ENCODE measurements at regions not wholly inside any gene's neighbourhood (a gene's known extent, or its start where the extent isn't known, plus 50 kb on each side); places are given as distances from the start of the nearest gene placed in this dataset.
"Not testable (repeated sequence)": the region's sequence is repeated elsewhere in the genome, so short reads cannot be mapped to it uniquely, and the experiment has no call there.

DNA sequence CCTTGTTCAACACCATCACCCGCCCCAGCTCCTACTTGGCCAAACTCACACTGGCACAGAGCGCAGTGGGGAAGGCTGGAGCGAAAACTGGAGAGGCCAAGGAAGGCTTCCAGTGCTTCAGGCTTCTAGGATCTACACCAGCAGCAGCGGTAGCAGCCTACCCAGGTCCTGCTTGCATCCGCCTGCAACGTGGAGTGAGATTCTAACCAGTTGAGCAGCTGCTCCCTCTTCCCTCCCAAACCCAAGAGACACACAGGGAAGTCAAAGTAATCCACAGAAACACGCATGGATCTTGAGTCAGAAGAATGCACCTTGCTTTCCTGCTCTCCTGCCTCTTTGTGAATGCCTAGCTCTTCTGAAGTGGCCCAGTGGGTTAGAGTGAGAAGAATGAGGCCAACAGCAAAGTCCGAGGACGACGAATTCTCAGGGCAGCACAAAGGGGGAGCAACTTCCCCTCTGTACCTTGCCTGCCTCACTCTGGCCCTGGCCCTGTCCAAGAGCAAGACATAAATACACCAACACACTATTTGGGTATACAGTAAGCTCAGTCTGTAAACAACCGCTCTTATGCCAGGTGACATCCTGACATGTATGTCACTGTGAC lies 95.9 kb upstream of the FOXQ1 start:
- Histone ChIP-seq H3K4me3 (ENCODE audit: low read depth in 1 of 2, low read length in 2 of 2) (no peak overlapping the region), H3K36me3 (ENCODE audit: control insufficient read depth in 1 of 2, insufficient read depth in 2 of 2, low read length in 2 of 2) (no peaks in the 10 kb centered on the region), H3K4me1 (ENCODE audit: control insufficient read depth in 1 of 2, insufficient read depth in 2 of 2, low read length in 2 of 2) (no peaks in the 10 kb centered on the region), H3K27me3 (ENCODE audit: low read depth, low read length) (no peaks in the 10 kb centered on the region), H3K27ac (ENCODE audit: low read length) (no peak overlapping the region), H3K9me3 (ENCODE audit: control insufficient read depth in 1 of 2, low read length in 2 of 2) (no peaks in the 10 kb centered on the region)

DNA sequence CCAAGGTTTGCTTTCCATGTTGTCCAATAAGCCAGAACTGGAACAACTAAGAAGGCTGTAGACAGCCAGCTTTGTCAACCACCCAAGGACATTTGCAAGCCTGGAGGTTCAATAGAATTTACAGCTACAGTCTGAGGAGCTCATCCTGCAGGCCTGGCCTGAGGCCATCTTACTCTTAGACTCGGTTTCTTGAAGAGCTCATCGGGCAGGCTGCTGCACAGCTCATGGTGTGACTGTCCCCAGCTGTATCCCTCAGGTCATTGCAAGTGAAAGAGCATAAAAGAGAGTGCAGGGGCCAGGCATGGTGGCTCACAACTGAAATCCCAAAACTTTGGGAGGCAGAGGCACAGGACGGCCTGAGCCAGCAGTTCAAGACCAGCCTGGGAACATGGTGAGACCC lies 96.9 kb upstream of the FOXQ1 start:
- Histone ChIP-seq H3K4me1 (ENCODE audit: control insufficient read depth in 1 of 2, insufficient read depth in 2 of 2, low read length in 2 of 2) (no peaks in the 10 kb centered on the region), H3K27me3 (ENCODE audit: low read depth, low read length) (no peaks in the 10 kb centered on the region), H3K27ac (ENCODE audit: low read length) (no peak overlapping the region), H3K36me3 (ENCODE audit: control insufficient read depth in 1 of 2, insufficient read depth in 2 of 2, low read length in 2 of 2) (no peaks in the 10 kb centered on the region), H3K4me3 (ENCODE audit: low read depth in 1 of 2, low read length in 2 of 2) (no peak overlapping the region), H3K9me3 (ENCODE audit: control insufficient read depth in 1 of 2, low read length in 2 of 2) (no peaks in the 10 kb centered on the region)

DNA sequence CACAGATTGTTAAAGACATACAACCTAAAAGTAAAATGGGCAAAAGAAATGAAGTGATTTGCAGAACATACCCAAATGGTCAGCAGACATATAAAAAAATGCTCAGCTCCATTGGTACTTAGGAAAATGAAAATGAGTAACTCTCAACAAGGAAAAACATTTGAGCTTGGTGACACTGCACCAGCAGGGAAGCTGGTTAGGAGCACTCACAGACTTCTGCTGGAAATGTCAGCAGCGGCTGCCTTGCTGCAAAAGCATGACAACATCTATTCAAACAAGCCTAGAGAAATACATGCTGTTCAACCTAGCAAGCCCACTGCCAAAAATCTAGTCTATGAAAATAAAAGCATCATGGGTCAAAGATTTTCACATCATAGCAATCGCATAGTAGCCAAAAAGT lies 99.0 kb upstream of the FOXQ1 start:
- Histone ChIP-seq H3K4me3 (ENCODE audit: low read depth in 1 of 2, low read length in 2 of 2) (no peak overlapping the region), H3K27me3 (ENCODE audit: low read depth, low read length) (no peaks in the 10 kb centered on the region), H3K9me3 (ENCODE audit: control insufficient read depth in 1 of 2, low read length in 2 of 2) (no peaks in the 10 kb centered on the region), H3K36me3 (ENCODE audit: control insufficient read depth in 1 of 2, insufficient read depth in 2 of 2, low read length in 2 of 2) (no peaks in the 10 kb centered on the region), H3K27ac (ENCODE audit: low read length) (no peak overlapping the region), H3K4me1 (ENCODE audit: control insufficient read depth in 1 of 2, insufficient read depth in 2 of 2, low read length in 2 of 2) (no peaks in the 10 kb centered on the region)

DNA sequence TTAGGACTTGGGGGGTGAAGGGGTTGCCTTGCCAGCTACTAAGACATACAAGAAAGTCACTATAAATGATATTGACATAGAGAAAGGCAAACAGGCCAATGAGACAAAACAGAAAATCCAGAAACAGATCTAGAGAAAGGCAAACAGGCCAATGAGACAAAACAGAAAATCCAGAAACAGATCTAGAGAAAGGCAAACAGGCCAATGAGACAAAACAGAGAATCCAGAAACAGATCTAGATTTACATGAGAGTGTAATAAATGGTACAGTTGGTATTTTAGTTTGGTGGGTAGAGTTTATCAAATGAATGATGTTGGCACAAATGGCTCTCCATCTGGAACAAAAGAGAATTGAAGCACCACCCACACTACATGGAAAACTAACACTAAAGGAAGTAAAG lies 99.8 kb upstream of the FOXQ1 start:
- H3K9me3 ChIP-seq (ENCODE audit: control insufficient read depth in 1 of 2, low read length in 2 of 2); H3K27me3 ChIP-seq (ENCODE audit: low read depth, low read length); H3K4me1 ChIP-seq (ENCODE audit: control insufficient read depth in 1 of 2, insufficient read depth in 2 of 2, low read length in 2 of 2); H3K36me3 ChIP-seq (ENCODE audit: control insufficient read depth in 1 of 2, insufficient read depth in 2 of 2, low read length in 2 of 2); H3K27ac ChIP-seq (ENCODE audit: low read length); H3K4me3 ChIP-seq (ENCODE audit: low read depth in 1 of 2, low read length in 2 of 2): not testable (repeated sequence)

DNA sequence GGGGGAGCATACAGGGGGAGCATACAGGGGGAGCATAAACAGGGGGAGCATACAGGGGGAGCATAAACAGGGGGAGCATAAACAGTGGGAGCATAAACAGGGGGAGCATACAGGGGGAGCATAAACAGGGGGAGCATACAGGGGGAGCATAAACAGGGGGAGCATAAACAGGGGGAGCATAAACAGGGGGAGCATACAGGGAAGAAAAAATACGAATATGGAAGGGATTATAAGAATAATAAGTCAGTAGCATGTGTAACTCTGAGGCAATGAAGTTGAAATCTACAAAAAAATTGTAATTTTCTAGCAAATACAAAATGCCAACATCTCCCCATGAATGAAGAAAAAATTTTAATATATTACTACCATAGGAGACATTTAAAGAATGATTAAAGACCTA lies 101.3 kb upstream of the FOXQ1 start:
- H3K27me3 ChIP-seq (ENCODE audit: low read depth, low read length); H3K27ac ChIP-seq (ENCODE audit: low read length); H3K36me3 ChIP-seq (ENCODE audit: control insufficient read depth in 1 of 2, insufficient read depth in 2 of 2, low read length in 2 of 2); H3K4me1 ChIP-seq (ENCODE audit: control insufficient read depth in 1 of 2, insufficient read depth in 2 of 2, low read length in 2 of 2); H3K4me3 ChIP-seq (ENCODE audit: low read depth in 1 of 2, low read length in 2 of 2); H3K9me3 ChIP-seq (ENCODE audit: control insufficient read depth in 1 of 2, low read length in 2 of 2): not testable (repeated sequence)

DNA sequence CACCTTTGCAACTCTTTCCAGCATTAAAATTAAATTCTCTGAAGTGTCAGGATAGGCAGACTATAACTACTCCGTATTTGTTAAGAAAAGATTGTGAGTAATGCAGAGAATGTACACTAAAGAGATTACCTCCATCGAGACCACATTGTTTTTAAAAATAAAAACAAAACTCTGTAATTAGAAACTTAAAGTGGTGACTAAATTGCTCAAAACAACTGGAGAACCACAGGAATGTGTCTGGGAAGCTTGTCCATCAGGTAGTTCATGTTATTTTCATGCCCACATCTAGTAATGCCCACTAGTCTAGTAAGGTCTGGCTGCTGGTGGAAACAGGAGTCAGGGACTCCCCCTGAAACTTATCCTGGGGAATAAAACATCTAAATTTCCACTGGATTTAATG lies 103.0 kb upstream of the FOXQ1 start:
- no peak overlapping the region for H3K27ac ChIP-seq (ENCODE audit: low read length)
- H3K36me3 ChIP-seq (ENCODE audit: control insufficient read depth in 1 of 2, insufficient read depth in 2 of 2, low read length in 2 of 2), result no peaks in the 10 kb centered on the region
- no peaks in the 10 kb centered on the region for H3K9me3 ChIP-seq (ENCODE audit: control insufficient read depth in 1 of 2, low read length in 2 of 2)
- H3K4me3 ChIP-seq (ENCODE audit: low read depth in 1 of 2, low read length in 2 of 2), result no peak overlapping the region
- H3K4me1 ChIP-seq (ENCODE audit: control insufficient read depth in 1 of 2, insufficient read depth in 2 of 2, low read length in 2 of 2), result no peaks in the 10 kb centered on the region
- H3K27me3 ChIP-seq (ENCODE audit: low read depth, low read length), result no peaks in the 10 kb centered on the region

DNA sequence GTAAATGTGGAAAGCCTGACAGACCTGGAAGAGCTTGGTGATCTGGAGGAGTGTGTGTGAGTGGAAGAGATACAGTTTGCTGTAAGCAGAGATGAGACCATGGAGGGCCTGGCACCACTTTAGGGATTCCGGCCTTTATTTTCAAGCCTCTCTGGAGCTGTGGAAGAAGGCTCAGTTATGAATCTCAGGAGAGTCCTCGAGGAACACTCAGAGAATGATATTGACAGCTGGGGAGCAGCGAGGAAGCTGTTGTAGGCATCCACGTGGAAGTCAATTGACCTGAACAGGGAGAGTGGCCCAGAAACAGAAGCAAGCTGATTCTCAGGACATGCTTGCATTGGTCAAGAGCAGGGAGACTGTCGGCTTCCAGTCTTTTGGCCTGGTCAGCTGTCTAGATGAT lies 108.4 kb upstream of the FOXQ1 start:
- no peaks in the 10 kb centered on the region for H3K4me1 ChIP-seq (ENCODE audit: control insufficient read depth in 1 of 2, insufficient read depth in 2 of 2, low read length in 2 of 2)
- H3K36me3 ChIP-seq (ENCODE audit: control insufficient read depth in 1 of 2, insufficient read depth in 2 of 2, low read length in 2 of 2), result no peaks in the 10 kb centered on the region
- H3K4me3 ChIP-seq (ENCODE audit: low read depth in 1 of 2, low read length in 2 of 2), result no peak overlapping the region
- no peak overlapping the region for H3K27ac ChIP-seq (ENCODE audit: low read length)
- H3K9me3 ChIP-seq (ENCODE audit: control insufficient read depth in 1 of 2, low read length in 2 of 2), result no peaks in the 10 kb centered on the region
- H3K27me3 ChIP-seq (ENCODE audit: low read depth, low read length), result no peaks in the 10 kb centered on the region

DNA sequence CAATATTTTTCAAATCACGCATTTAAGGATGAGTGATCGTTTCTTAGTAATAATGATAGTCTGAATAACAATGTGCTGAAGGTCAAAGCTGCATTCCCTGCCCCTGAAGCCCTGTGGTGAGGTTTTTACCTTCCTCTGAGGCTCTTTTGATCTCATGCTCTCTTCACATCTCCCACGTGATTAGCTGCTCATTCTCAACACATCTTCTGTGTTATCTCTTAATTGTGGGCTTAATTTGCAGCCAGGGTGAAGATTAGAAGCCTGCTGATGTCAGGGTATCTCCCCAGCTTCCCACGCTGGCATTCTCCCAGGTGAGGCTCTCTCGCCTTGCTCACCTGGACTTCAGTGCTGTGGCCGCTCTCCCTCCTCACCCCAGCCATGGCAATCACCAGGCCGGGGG lies 109.7 kb upstream of the FOXQ1 start:
- Histone ChIP-seq H3K9me3 (ENCODE audit: control insufficient read depth in 1 of 2, low read length in 2 of 2) (no peaks in the 10 kb centered on the region), H3K27ac (ENCODE audit: low read length) (no peak overlapping the region), H3K4me3 (ENCODE audit: low read depth in 1 of 2, low read length in 2 of 2) (no peak overlapping the region)

DNA sequence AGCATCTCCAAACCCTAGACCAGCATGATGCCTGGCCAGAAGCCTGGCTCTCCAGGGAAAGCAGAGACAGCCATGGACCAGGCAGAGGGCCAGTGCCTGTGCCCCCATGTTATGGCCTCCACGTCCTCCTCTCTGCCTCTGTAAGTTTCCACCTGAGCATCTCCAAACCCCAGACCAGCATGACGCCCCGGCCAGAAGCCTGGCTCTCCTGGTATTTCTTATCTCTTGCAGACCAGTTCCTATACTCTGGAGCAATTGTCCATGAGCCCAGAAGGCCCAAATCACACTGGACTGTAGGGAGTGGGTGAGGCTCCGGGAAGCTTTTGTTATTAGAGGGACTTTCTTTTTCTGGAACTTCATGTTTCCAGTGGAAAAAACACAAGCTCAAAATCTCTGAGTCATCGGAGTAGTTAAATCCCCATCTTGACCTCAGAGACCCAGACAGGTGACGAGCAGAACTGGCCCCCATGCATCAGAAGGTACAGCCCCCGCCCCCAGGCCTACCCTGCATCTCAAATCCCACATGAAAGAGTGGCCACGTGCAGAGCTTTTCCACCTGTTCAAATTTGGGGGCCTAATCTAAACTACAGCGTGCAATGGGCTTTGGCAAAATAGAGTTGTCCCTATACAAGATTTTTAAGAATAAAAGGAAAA lies 110.2 kb upstream of the FOXQ1 start:
- Histone ChIP-seq H3K27me3 (ENCODE audit: low read depth, low read length) (no peaks in the 10 kb centered on the region), H3K4me3 (ENCODE audit: low read depth in 1 of 2, low read length in 2 of 2) (no peak overlapping the region), H3K4me1 (ENCODE audit: control insufficient read depth in 1 of 2, insufficient read depth in 2 of 2, low read length in 2 of 2) (no peaks in the 10 kb centered on the region), H3K27ac (ENCODE audit: low read length) (no peak overlapping the region), H3K9me3 (ENCODE audit: control insufficient read depth in 1 of 2, low read length in 2 of 2) (no peaks in the 10 kb centered on the region), H3K36me3 (ENCODE audit: control insufficient read depth in 1 of 2, insufficient read depth in 2 of 2, low read length in 2 of 2) (no peaks in the 10 kb centered on the region)

More for the DNA sequence above, 109.7 kb upstream of the FOXQ1 start:
- Histone ChIP-seq H3K36me3 (ENCODE audit: control insufficient read depth in 1 of 2, insufficient read depth in 2 of 2, low read length in 2 of 2) (no peaks in the 10 kb centered on the region), H3K4me1 (ENCODE audit: control insufficient read depth in 1 of 2, insufficient read depth in 2 of 2, low read length in 2 of 2) (no peaks in the 10 kb centered on the region), H3K27me3 (ENCODE audit: low read depth, low read length) (no peaks in the 10 kb centered on the region)

DNA sequence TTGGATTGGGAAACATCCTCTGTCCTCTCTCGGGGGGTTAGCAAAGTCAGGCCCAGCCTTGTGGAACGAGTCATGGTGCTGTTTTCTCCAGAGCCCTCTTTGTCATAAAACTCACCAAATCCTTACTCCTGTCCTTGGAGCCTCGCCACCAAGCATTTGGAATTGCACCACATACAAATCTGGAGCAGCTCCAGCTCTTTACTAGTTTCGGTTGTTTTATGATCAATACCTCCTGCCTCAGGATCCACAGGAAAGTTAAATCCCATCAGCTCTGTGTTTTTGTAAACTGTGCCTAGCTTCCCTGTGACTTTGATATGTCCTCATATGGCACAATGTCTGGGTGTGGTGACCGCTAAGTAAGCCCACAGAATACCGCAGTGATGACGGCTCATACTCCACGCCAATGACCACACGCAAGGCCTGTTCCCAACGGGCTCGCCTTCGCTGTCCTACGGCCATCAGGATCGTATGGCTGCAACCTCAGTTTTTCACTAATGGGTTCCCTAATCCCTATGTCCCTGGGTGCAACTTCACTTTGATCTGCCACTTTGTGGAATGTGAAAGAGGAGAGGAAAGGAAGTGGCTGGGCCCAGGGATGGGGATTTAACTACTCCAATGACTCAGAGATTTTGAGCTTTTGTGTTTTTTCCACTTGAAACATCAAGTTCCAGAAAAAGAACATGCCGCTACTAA lies 111.3 kb upstream of the FOXQ1 start:
- no peaks in the 10 kb centered on the region for H3K36me3 ChIP-seq (ENCODE audit: control insufficient read depth in 1 of 2, insufficient read depth in 2 of 2, low read length in 2 of 2)
- H3K27ac ChIP-seq (ENCODE audit: low read length), result no peak overlapping the region
- H3K9me3 ChIP-seq (ENCODE audit: control insufficient read depth in 1 of 2, low read length in 2 of 2), result no peaks in the 10 kb centered on the region
- H3K4me1 ChIP-seq (ENCODE audit: control insufficient read depth in 1 of 2, insufficient read depth in 2 of 2, low read length in 2 of 2), result no peaks in the 10 kb centered on the region
- H3K4me3 ChIP-seq (ENCODE audit: low read depth in 1 of 2, low read length in 2 of 2), result no peak overlapping the region
- H3K27me3 ChIP-seq (ENCODE audit: low read depth, low read length), result no peaks in the 10 kb centered on the region

DNA sequence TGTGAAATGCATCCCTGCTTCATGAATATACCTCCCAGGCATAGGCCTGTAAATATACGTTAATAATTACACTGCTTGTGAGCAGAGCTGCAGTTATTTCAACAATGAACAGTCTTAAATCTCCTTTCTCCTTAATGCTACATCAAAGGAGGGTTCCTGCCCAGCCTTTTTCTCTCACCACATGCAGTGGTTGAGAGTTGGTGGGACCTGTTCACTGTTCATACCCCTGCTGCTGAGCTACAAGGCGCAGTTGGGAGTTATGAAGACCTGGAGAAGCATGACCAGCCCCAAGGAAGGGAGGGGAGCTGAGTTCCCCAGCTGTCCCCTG lies 111.9 kb upstream of the FOXQ1 start:
- no peaks in the 10 kb centered on the region for H3K9me3 ChIP-seq (ENCODE audit: control insufficient read depth in 1 of 2, low read length in 2 of 2)
- no peak overlapping the region for H3K27ac ChIP-seq (ENCODE audit: low read length)
- H3K4me3 ChIP-seq (ENCODE audit: low read depth in 1 of 2, low read length in 2 of 2), result no peak overlapping the region
- no peaks in the 10 kb centered on the region for H3K36me3 ChIP-seq (ENCODE audit: control insufficient read depth in 1 of 2, insufficient read depth in 2 of 2, low read length in 2 of 2)
- no peaks in the 10 kb centered on the region for H3K4me1 ChIP-seq (ENCODE audit: control insufficient read depth in 1 of 2, insufficient read depth in 2 of 2, low read length in 2 of 2)
- no peaks in the 10 kb centered on the region for H3K27me3 ChIP-seq (ENCODE audit: low read depth, low read length)

DNA sequence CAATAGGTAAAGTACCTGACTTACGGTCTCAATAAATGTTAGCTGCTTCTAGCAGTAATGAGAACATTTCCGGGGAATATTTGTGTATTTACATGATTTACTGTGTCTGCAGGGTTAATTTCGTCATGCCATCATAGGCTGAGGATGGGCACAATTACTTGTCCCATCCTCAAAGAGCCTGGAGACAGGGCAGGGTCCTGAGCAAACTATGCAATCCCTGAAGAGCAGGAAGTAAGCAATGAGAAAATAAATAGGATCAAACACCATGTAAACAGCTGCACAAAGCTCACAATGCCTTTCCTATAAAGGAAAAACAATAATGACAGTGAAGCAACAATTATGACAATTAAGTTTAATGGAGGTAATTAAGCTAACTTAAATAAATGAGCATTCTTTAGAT lies 114.6 kb upstream of the FOXQ1 start:
- no peaks in the 10 kb centered on the region for H3K36me3 ChIP-seq (ENCODE audit: control insufficient read depth in 1 of 2, insufficient read depth in 2 of 2, low read length in 2 of 2)
- no peaks in the 10 kb centered on the region for H3K4me1 ChIP-seq (ENCODE audit: control insufficient read depth in 1 of 2, insufficient read depth in 2 of 2, low read length in 2 of 2)
- H3K27me3 ChIP-seq (ENCODE audit: low read depth, low read length), result no peaks in the 10 kb centered on the region
- no peaks in the 10 kb centered on the region for H3K9me3 ChIP-seq (ENCODE audit: control insufficient read depth in 1 of 2, low read length in 2 of 2)
- no peak overlapping the region for H3K27ac ChIP-seq (ENCODE audit: low read length)
- no peak overlapping the region for H3K4me3 ChIP-seq (ENCODE audit: low read depth in 1 of 2, low read length in 2 of 2)

Measured in muscle layer of duodenum (tissue), 2 donors.